ENCODE measurements at regions not wholly inside any gene's neighbourhood (a gene's known extent, or its start where the extent isn't known, plus 50 kb on each side); places are given as distances from the start of the nearest gene placed in this dataset.

- WGBS (ENCODE audit: insufficient coverage, low coverage, low lambda C conversion rate, missing lambda C conversion rate) = 5% methylated on average over 1 of the region's 3 CpGs
- DNase-seq (no peak), ATAC-seq (no peak)
- Histone ChIP-seq H3K27me3 (no peaks in the 10 kb centered on the region), H3K4me3 (no peak overlapping the region), H3K36me3 (no peaks in the 10 kb centered on the region), H3K4me1 (no peaks in the 10 kb centered on the region), H3K9me3 (no peaks in the 10 kb centered on the region), H3K27ac (no peak overlapping the region)
- intact Hi-C loops (cut with DNase I) = no loop called here
- TF ChIP-seq CTCF (IDR thresholded peaks at IDR 0.05) (no peak), POLR2A (IDR thresholded peaks at IDR 0.05) (no peak)
Measured at GRCh38 chr16:25317732-25318316, 60.2 kb upstream of the ZKSCAN2 start.

DNA sequence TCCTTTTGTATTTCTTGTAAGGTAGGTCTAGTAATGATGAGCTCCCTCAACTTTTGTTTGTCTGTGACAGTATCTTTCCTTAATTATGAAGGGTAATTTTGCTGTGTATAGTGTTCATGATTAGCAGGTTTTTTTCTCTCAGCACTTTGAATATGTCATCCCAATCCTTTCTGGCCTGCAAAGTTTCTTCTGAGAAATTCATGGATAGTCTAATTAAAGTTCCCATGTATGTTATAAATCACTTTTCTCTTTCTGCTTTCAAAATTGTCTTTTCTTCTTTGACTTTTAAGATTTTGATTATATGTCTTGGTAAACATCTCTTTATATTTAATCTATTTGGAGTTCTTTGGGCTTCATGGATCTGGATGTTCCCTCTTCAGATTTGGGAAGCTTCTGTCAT lies 54.3 kb upstream of the ZKSCAN2 start:
- Histone ChIP-seq H3K27me3 (no peaks in the 10 kb centered on the region), H3K4me1 (no peaks in the 10 kb centered on the region), H3K4me3 (no peak overlapping the region), H3K27ac (no peak overlapping the region), H3K36me3 (no peaks in the 10 kb centered on the region), H3K9me3 (no peaks in the 10 kb centered on the region)
- DNase-seq = no peak
- TF ChIP-seq POLR2A (IDR thresholded peaks at IDR 0.05) (no peak), CTCF (IDR thresholded peaks at IDR 0.05) (no peak)
- intact Hi-C loops (cut with DNase I) = no loop called here
- ATAC-seq = no peak

DNA sequence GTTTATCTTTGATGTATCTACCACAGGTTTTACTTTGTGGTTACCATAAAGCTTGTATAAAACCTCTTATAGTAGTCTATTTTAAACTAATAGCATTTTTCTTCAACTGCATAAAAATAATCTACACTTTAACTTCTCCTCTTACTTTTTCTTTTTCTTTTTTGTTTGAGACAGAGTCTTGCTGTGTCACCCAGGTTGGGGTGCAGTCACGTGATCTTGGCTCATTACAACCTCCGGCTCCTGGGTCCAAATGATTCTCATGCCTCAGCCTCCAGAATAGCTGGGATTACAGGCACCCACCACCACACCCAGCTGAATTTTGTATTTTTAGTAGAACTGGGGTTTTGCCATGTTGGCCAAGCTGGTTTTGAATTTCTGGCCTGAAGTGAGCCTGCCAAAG lies 53.4 kb upstream of the ZKSCAN2 start:
- no peak overlapping the region for H3K4me3 ChIP-seq
- WGBS (ENCODE audit: insufficient coverage, low coverage, low lambda C conversion rate, missing lambda C conversion rate) = 70% methylated on average over 2 of the region's 2 CpGs

More for the DNA sequence above, 53.4 kb upstream of the ZKSCAN2 start:
- intact Hi-C loops (cut with DNase I) = no loop called here
- no peaks in the 10 kb centered on the region for H3K36me3 ChIP-seq
- ATAC-seq (no peak), DNase-seq (no peak)
- no peaks in the 10 kb centered on the region for H3K27me3 ChIP-seq
- H3K9me3 ChIP-seq = no peaks in the 10 kb centered on the region
- TF ChIP-seq POLR2A (IDR thresholded peaks at IDR 0.05) (no peak), CTCF (IDR thresholded peaks at IDR 0.05) (no peak)
- no peaks in the 10 kb centered on the region for H3K4me1 ChIP-seq
- no peak overlapping the region for H3K27ac ChIP-seq

All from right lobe of liver (tissue), 6 donors.